Jurkat, Clone E6-1 (cell line): ENCODE measurements at regions not wholly inside any gene's neighbourhood (a gene's known extent, or its start where the extent isn't known, plus 50 kb on each side); places are given as distances from the start of the nearest gene placed in this dataset.
A peak's percentile ranks its signal among the peaks of the same experiment; 100 is the strongest.

Source experiments
- DNase-seq: peaks from one replicate; pipeline ENCODE4 v3.0.0-alpha.2; 2011; ENCODE audit warnings: low read depth, low spot score
- H3K4me3 ChIP-seq: 2 replicates; pipeline ENCODE4 v1.5.1; 2011; ENCODE audit warnings: mild to moderate bottlenecking, low read length, control low read depth, moderate library complexity

DNA sequence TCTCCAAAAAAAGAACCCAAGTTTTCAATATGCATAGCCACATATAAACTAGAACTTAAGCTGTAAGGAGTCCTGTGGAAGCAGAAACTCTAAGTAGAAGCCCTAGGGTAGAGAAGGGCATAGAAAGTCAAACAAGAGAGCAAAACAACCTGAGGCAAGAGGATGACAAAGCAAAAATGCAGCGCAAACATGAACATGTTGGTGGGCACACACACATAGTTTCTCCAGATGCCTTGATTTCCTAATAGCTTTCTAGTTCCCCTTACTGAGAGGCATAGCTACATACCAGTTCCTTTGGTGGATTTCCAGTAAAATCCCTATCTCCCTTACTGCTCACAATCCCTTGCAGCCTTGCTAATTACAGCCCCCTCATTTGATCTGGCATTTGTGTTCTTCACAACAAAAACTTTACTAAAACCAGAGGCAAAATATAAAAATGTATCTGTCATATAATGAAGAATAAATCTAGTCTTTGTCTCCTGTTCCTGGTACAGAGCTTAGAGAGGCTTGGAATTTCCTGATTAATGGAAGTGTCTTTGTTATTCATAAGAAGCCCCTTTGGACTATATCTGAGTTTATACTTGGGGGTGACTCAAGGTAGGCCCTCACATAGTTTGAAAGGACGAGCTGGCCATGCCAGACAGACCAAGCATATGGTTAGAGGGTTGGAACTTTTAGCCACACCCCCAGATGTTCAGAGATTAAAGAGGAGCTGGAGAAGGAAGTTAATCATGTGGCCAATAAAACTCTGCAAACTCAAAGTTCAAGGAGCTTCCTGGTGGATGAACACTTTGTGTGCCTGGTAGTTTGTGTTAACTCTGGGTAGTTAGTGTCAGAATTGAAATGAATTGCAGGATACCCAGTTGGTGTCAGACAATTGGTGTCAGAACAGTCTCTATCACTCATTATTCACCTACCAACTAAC lies 52.7 kb upstream of the ZCCHC13 start:
- no peak overlapping the region for H3K4me3 ChIP-seq
- no peak for DNase-seq

DNA sequence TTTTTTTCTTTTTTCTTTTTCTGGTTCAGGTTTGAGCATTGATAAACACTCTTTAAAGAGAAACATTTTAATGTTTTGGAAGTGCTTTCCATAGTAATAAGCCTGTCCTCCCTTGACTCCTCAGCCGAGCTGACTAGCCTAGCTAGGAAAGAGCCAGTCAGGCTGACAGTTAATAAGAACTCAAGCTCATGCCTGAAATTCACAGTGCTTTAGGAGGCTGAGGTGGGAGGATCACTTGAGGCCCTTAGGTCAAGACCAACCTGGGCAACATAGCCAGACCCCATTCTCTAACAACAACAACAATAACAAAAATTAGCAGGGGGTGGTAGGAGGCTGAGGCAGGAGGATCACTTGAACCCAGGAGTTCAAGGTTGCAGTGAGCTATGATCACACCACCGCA lies 53.4 kb upstream of the ZCCHC13 start:
- no peak for DNase-seq
- no peak overlapping the region for H3K4me3 ChIP-seq

DNA sequence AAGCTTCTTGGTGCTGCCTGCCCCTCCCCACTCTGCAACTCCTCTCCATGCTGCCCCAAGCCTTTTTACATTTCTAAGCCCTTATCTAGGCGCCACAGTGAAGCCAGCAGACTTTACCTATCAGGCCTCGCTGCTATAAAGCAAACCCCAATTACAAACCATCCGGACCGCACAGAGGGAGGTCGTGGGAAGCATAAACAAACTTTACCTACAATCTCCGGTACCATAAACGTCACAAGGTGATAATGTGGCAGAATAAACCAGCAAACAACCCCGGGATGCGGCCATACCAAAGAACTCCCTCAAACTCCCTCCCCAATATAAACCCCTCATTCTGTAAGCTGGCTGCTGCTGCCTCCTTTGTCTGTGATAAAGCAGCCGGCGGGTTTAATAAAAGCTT lies 54.0 kb upstream of the ZCCHC13 start:
- H3K4me3 ChIP-seq: no peak overlapping the region
- DNase-seq: no peak

- no peak for DNase-seq
- H3K4me3 ChIP-seq: no peak overlapping the region
Measured at GRCh38 chrX:74248889-74249288, 55.1 kb upstream of the ZCCHC13 start.

DNA sequence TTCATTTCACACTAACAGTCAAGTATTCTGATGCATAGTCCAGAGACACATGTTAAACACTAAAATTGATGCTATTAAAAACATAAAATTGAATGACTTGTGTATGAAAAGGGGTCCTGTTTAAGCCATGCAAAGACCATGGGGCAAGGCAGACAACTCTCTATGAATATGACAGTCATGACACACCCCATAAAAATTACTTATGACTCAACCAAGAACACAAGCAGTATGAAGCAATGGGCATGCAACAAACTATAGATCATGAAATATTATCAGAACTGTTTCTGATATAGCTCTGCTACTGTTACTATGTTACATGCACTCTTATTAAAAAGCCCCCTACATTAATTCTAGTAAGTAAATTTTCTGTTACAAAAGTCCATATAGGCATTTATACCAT lies 57.5 kb upstream of the ZCCHC13 start:
- no peak overlapping the region for H3K4me3 ChIP-seq
- DNase-seq: no peak

GRCh38 chrX:74242484-74243138 lies 61.4 kb upstream of the ZCCHC13 start:
- no peak overlapping the region for H3K4me3 ChIP-seq
- DNase-seq: no peak

GRCh38 chrX:74242050-74242449 lies 61.9 kb upstream of the ZCCHC13 start:
- H3K4me3 ChIP-seq: no peak overlapping the region
- DNase-seq: no peak

GRCh38 chrX:74238771-74239170 lies 65.2 kb upstream of the ZCCHC13 start:
- DNase-seq: no peak
- H3K4me3 ChIP-seq: no peak overlapping the region

DNA sequence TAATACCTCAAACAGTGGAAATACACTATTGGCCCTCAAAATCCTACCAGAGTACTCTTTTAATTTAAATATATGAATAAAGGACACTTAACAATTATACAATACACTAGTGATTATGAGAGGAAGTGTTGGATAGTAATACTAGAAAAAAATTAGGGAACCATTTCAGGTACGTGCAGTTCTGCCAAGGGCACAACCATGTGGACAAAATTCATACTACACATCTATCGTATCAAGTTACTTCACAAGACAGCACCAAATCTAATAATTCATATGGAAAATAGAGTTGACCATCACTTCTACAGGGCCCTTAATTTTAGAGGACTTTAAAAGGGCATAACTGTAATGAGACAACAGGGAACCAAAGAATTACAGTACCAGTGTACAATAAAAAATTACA lies 69.2 kb upstream of the ZCCHC13 start:
- H3K4me3 ChIP-seq: no peak overlapping the region
- no peak for DNase-seq

GRCh38 chrX:74232859-74233258 lies 71.1 kb upstream of the ZCCHC13 start:
- peak; percentile 35 for DNase-seq
- H3K4me3 ChIP-seq: no peak overlapping the region

DNA sequence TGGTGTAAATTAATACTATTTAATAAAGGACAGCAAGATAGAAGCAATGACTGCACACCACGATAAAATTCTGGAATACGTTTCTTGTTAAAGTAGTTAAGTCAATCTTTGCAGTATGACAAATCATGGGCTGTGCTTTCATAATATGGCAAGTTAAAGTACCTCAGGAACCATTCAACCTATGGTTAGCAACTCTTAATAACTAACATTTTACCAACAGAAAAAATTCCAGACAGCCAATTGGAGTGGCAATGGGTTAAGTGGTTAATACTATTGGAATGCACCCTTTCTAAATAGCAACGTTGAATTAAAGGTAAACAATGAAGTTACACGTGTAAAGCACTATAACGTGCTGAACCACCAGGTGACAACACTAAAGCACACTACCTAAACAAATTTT lies 72.4 kb upstream of the ZCCHC13 start:
- DNase-seq: no peak
- no peak overlapping the region for H3K4me3 ChIP-seq

DNA sequence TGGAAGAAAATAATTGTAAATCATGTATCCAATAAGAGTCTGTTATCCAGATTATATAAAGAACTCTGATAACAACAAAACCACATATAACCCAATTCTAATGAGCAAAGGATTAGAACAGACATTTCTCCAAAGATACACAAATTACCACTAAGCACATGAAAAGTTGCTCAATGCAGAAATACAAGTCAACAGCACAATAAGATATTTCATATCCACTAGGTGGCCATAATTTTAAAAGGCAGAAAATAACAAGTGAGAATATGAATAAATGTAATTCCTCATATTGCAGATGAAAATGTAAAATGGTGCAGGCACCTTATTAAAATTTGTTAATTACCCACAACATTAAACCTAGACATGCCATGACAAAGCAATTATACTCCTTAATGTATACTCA lies 73.9 kb upstream of the ZCCHC13 start:
- no peak for DNase-seq

GRCh38 chrX:74225111-74225510 lies 78.9 kb upstream of the ZCCHC13 start:
- no peak overlapping the region for H3K4me3 ChIP-seq
- DNase-seq: no peak

More for the DNA sequence above, 73.9 kb upstream of the ZCCHC13 start:
- no peak overlapping the region for H3K4me3 ChIP-seq

GRCh38 chrX:74220277-74220676 lies 83.7 kb upstream of the ZCCHC13 start:
- DNase-seq: no peak
- no peak overlapping the region for H3K4me3 ChIP-seq

DNA sequence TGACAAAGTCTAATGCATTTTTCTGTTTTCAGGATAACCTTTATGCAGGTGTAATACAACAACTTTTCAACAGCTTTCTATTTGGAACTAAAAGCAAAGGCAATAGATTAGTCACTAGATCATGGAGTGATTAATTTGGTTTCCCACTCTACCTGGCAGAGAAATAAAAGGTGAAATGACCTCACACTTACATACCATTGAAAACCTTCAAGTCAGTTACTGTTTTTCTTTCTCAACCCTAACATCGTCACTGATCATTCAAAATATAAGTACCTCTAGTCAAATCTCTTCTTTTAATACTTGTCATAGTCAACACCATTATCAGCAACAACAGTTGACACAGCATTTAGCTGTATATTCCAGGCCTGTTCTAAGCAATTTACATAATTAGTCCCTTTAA lies 85.1 kb upstream of the ZCCHC13 start:
- DNase-seq: no peak
- no peak overlapping the region for H3K4me3 ChIP-seq

GRCh38 chrX:74216421-74216820 lies 87.6 kb upstream of the ZCCHC13 start:
- no peak for DNase-seq
- no peak overlapping the region for H3K4me3 ChIP-seq

DNA sequence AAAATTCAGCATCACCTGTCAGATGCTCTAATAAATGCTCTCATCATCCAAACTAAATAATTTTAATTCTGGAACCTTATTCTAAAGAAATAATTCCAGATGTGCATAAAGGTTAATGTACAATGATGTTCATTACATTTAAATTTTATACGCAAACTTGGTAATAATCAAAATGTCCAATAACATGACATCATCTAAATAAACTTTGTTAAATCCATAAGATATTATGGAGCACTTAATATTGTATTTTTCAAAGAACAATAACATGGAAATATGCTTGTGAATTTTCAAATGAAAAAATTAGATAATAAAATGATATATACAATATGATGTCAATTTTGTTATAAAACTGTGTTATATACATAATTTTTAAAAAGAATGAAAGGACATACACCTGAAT lies 92.1 kb upstream of the ZCCHC13 start:
- no peak for DNase-seq
- no peak overlapping the region for H3K4me3 ChIP-seq

GRCh38 chrX:74207539-74207938 lies 96.4 kb upstream of the ZCCHC13 start:
- DNase-seq: no peak
- no peak overlapping the region for H3K4me3 ChIP-seq

- no peak overlapping the region for H3K4me3 ChIP-seq
- DNase-seq: no peak
Measured at GRCh38 chrX:74195605-74196004, 108.4 kb upstream of the ZCCHC13 start.

DNA sequence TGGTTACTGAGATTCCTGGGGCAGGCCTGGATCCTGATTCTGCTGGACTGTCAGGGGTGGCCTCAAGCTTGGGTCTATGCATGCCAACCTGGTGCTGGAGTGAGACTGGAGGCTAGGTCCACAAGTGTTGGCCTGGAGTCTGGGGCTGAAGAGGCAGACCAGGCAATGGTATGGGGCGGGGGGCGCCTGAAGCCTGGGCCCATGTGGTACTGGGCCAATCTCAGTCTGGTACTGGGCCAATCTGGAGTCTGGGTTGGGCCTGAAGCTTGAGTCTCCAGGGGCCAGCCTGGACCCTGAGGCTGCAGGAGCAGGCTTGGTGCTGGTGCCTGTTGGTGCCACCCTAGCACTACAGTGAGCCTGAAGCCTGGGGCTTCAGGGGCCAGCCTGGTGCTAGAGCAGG lies 108.9 kb upstream of the ZCCHC13 start:
- DNase-seq: no peak
- H3K4me3 ChIP-seq: no peak overlapping the region

DNA sequence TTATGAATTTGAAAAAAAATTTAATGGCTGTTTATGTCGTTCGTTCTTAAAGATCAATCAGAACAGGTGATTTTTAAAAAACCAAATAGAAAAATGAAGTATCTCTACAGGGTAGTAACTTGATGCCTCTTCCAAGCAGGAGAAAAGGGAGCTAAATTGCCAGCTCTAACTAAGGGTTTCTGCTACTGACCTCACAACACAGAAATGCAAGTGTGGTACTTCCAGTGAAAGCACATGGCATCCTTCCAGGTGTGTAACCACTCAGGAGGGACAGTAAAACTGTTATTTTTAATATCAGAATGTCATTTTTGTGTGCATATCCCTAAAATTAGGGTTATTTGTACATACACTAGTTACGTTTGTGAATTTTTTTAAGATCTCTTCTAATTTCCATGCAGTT lies 116.8 kb upstream of the ZCCHC13 start:
- DNase-seq: no peak

More for the DNA sequence above, 116.8 kb upstream of the ZCCHC13 start:
- no peak overlapping the region for H3K4me3 ChIP-seq
